HepG2 (cell line): ENCODE measurements at regions not wholly inside any gene's neighbourhood (a gene's known extent, or its start where the extent isn't known, plus 50 kb on each side); places are given as distances from the start of the nearest gene placed in this dataset.

ENCODE experiments used
- ATAC-seq: fragments of 200-7000 bp; cut with Tn5 transposase; 3 replicates; pipeline ENCODE4 v1.9.1; 2020; ENCODE audit warnings: mild to moderate bottlenecking, moderate library complexity
- BruUV-seq: library from RNA; stranded (reverse); fragments of 400-500 nt; replicated peaks from 2 replicates; lab custom pipeline; 2021; lab: Mats Ljungman, UMichigan
- CTCF ChIA-PET: fragments of 300-600 bp; formaldehyde crosslinking; extraction: SDS; loops from one replicate; lab custom pipeline; 2021; ENCODE audit warnings: low total read pairs, inconsistent platforms, low intra/inter-chr PET ratio; lab: Yijun Ruan, JAX
- POLR2A ChIA-PET: fragments of 350-600 bp; sonication (Branson Sonifier 250); formaldehyde crosslinking; loops from one replicate; lab custom pipeline; 2020; ENCODE audit warnings: antibody characterized with exemption, inconsistent platforms; lab: Yijun Ruan, JAX
- DNase-seq: peaks from one replicate; pipeline ENCODE4 v3.0.0-alpha.2; 2015; ENCODE audit warnings: low spot score
- FAIRE-seq: peaks from 3 replicates; lab custom pipeline; 2011; peaks lifted over from hg19 to GRCh38; lab: Jason Lieb, UNC
- H2AFZ ChIP-seq: one replicate; pipeline ENCODE4 v1.6.1; 2011; ENCODE audit warnings: low read length, inconsistent platforms
- H3K27ac ChIP-seq: fragments of 300-600 bp; 3 replicates; pipeline ENCODE4 v1.8.0; 2011; ENCODE audit warnings: mixed run types, mild to moderate bottlenecking, mixed read lengths, low read length, inconsistent platforms; ENCODE audit not compliant: insufficient read depth; ENCODE audit errors: extremely low read length
- H3K27me3 ChIP-seq, 2 experiments: fragments of 200-600 bp in 1 of 2; 2 replicates in 1 of 2; 3 replicates in 1 of 2; pipeline versions ENCODE4 v1.6.0 to v1.8.0; 2011; ENCODE audit warnings: low read length in 2 of 2, mild to moderate bottlenecking in 2 of 2, moderate library complexity in 2 of 2, inconsistent platforms in 1 of 2; ENCODE audit not compliant: insufficient read depth in 2 of 2, control insufficient read depth in 1 of 2
- H3K36me3 ChIP-seq, 2 experiments: fragments of 200-600 bp in 1 of 2; replicated peaks in 1 of 2; 2 replicates in 1 of 2; 3 replicates in 1 of 2; pipeline versions ENCODE4 v1.5.1 to v1.8.0; 2011; ENCODE audit warnings: low read length in 2 of 2, inconsistent platforms in 1 of 2; ENCODE audit not compliant: insufficient read depth in 2 of 2, control insufficient read depth in 1 of 2
- H3K4me1 ChIP-seq: 2 replicates; pipeline ENCODE4 v1.5.1; 2012; ENCODE audit warnings: low read length, inconsistent platforms; ENCODE audit not compliant: insufficient read depth
- H3K4me2 ChIP-seq: 2 replicates; pipeline ENCODE4 v1.6.0; 2011; ENCODE audit warnings: low read depth, low read length, inconsistent platforms
- H3K4me3 ChIP-seq, 3 experiments: fragments of 200-600 bp in 1 of 3; sonication (generic), shearing (Covaris generic) in 1 of 3; replicated peaks in 1 of 3; 2 replicates each; pipeline ENCODE4 v1.5.1; 2011 to 2016; ENCODE audit warnings: low read length in 3 of 3, inconsistent platforms in 2 of 3, low read depth in 2 of 3, mild to moderate bottlenecking in 2 of 3, control low read depth in 1 of 3, mixed read lengths in 1 of 3; ENCODE audit not compliant: insufficient read depth in 1 of 3
- H3K79me2 ChIP-seq: one replicate; pipeline ENCODE4 v1.6.1; 2011; ENCODE audit warnings: low read length, inconsistent platforms; ENCODE audit not compliant: insufficient read depth
- H3K9ac ChIP-seq: 2 replicates; pipeline ENCODE4 v1.6.0; 2011; ENCODE audit warnings: mild to moderate bottlenecking, low read depth, low read length, inconsistent platforms; ENCODE audit not compliant: insufficient read depth
- H3K9me3 ChIP-seq: 2 replicates; pipeline ENCODE4 v1.5.1; 2012; ENCODE audit warnings: mild to moderate bottlenecking, low read length
- H4K20me1 ChIP-seq: 2 replicates; pipeline ENCODE4 v1.6.0; 2011; ENCODE audit warnings: inconsistent platforms, mild to moderate bottlenecking, low read length, moderate library complexity; ENCODE audit not compliant: insufficient read depth
- ARNT ChIP-seq: fragments of 450-650 bp; IDR thresholded peaks from 2 replicates; pipeline ENCODE4 v1.6.1; 2017
- E2F1 ChIP-seq: sonication (generic); formaldehyde crosslinking; IDR thresholded peaks from 2 replicates; pipeline ENCODE4 v1.5.0; 2020; ENCODE audit warnings: missing genetic modification reagents
- IKZF4 ChIP-seq: sonication (generic); formaldehyde crosslinking; IDR thresholded peaks from 2 replicates; pipeline ENCODE4 v1.5.1; 2020; ENCODE audit warnings: borderline replicate concordance, mild to moderate bottlenecking, low read depth, missing genetic modification reagents; ENCODE audit errors: not compliant biosample characterization
- KDM5B ChIP-seq: sonication (generic); formaldehyde crosslinking; IDR thresholded peaks from 2 replicates; pipeline ENCODE4 v1.4.0; 2020; ENCODE audit warnings: missing genetic modification reagents, mild to moderate bottlenecking, borderline replicate concordance
- PHB2 ChIP-seq: fragments of 450-650 bp; IDR thresholded peaks from 2 replicates; pipeline ENCODE4 v1.6.1; 2018; ENCODE audit not compliant: partially characterized antibody
- REL ChIP-seq: sonication (generic); formaldehyde crosslinking; conservative IDR thresholded peaks from 2 replicates; pipeline ENCODE4 v1.8.0; 2022; ENCODE audit warnings: mild to moderate bottlenecking, missing genetic modification reagents, moderate library complexity
- RFX3 ChIP-seq: IDR thresholded peaks from 2 replicates; pipeline ENCODE4 v1.6.1; 2016; ENCODE audit warnings: missing biosample characterization, missing genetic modification reagents
- ZNF180 ChIP-seq: sonication (generic); formaldehyde crosslinking; IDR thresholded peaks from 2 replicates; pipeline ENCODE4 v1.4.0; 2020; ENCODE audit warnings: low read depth, missing genetic modification reagents, borderline replicate concordance
- ZNF256 ChIP-seq: sonication (generic); formaldehyde crosslinking; conservative IDR thresholded peaks from 2 replicates; pipeline ENCODE4 v1.4.0; 2020; ENCODE audit warnings: missing genetic modification reagents
- ZNF550 ChIP-seq: sonication (generic); formaldehyde crosslinking; IDR thresholded peaks from 2 replicates; pipeline ENCODE4 v1.4.0; 2020; ENCODE audit warnings: mild to moderate bottlenecking, missing genetic modification reagents, borderline replicate concordance
- ZNF777 ChIP-seq: sonication (generic); formaldehyde crosslinking; IDR thresholded peaks from 2 replicates; pipeline ENCODE4 v1.4.0; 2020; ENCODE audit warnings: missing genetic modification reagents
- ZNF850 ChIP-seq: sonication (generic); formaldehyde crosslinking; conservative IDR thresholded peaks from 2 replicates; pipeline ENCODE4 v1.9.0; 2021; ENCODE audit warnings: mild to moderate bottlenecking, missing genetic modification reagents
- WGBS: methylation state at CpG from one replicate; pipeline ENCODE4 v1.1.6; 2017; ENCODE audit warnings: low lambda C conversion rate; 5-methylcytosine and 5-hydroxymethylcytosine counted together
- in situ Hi-C: cut with HindIII; loops from 2 replicates; pipeline ENCODE4 v1.10.0; 2017; ENCODE audit warnings: low pct_unique_long_range_greater_than_20kb; ENCODE audit not compliant: extremely low pct_ligation_motif_present
- intact Hi-C: fragments of 100-400 bp; cut with micrococcal nuclease; formaldehyde crosslinking; loops from one replicate; pipeline ENCODE4 v1.10.0; 2022; ENCODE audit not compliant: unreplicated experiment
- TF ChIP-seq, protein P1 (sequence below): IDR thresholded peaks from 2 replicates; pipeline ENCODE4 v1.6.1; 2012; ENCODE audit warnings: low read depth, low read length, improper control_type of control experiment
- TF ChIP-seq, protein P2 (sequence below): sonication (generic); formaldehyde crosslinking; IDR thresholded peaks from 2 replicates; pipeline ENCODE4 v1.4.0; 2020; ENCODE audit warnings: mild to moderate bottlenecking, low read depth, missing genetic modification reagents

DNA sequence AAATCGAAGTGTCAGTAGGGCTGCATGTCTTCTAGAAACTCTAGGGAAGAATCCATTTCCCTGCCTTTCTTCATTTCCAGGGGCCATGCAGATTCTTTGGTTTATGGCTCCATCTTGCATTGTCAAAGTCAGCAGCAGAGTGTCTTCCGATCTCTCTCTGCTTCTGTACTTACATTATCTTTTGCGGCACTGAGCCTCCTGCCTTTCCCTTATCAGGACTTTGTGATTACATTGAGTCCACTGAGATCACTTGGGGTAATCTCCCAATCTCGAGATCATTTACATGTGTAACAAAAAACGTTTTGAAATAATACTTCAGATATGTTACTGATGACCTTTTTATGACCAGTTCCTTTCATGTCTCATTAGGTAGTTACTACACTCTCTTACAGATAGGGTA lies 695.9 kb downstream of the NSUN3 start:
- no peak for TF ChIP-seq E2F1
- no peak for TF ChIP-seq REL (CRISPR knock-in tag)
- no peak for TF ChIP-seq ZNF256 (CRISPR knock-in tag)
- no peak for TF ChIP-seq ZNF180 (CRISPR knock-in tag)
- TF ChIP-seq, protein P1, sequence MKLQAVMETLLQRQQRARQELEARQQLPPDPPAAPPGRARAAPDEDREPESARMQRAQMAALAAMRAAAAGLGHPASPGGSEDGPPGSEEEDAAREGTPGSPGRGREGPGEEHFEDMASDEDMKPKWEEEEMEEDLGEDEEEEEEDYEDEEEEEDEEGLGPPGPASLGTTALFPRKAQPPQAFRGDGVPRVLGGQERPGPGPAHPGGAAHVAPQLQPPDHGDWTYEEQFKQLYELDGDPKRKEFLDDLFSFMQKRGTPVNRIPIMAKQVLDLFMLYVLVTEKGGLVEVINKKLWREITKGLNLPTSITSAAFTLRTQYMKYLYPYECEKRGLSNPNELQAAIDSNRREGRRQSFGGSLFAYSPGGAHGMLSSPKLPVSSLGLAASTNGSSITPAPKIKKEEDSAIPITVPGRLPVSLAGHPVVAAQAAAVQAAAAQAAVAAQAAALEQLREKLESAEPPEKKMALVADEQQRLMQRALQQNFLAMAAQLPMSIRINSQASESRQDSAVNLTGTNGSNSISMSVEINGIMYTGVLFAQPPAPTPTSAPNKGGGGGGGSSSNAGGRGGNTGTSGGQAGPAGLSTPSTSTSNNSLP, result no peak
- TF ChIP-seq ZNF777 (CRISPR knock-in tag), result no peak
- TF ChIP-seq ARNT, result no peak
- TF ChIP-seq ZNF850 (CRISPR knock-in tag), result no peak
- TF ChIP-seq IKZF4 (CRISPR knock-in tag), result no peak
- no peak for TF ChIP-seq ZNF550 (CRISPR knock-in tag)
- TF ChIP-seq RFX3 (CRISPR knock-in tag), result no peak
- TF ChIP-seq KDM5B (CRISPR knock-in tag), result no peak
- TF ChIP-seq PHB2, result no peak
- TF ChIP-seq, protein P2, sequence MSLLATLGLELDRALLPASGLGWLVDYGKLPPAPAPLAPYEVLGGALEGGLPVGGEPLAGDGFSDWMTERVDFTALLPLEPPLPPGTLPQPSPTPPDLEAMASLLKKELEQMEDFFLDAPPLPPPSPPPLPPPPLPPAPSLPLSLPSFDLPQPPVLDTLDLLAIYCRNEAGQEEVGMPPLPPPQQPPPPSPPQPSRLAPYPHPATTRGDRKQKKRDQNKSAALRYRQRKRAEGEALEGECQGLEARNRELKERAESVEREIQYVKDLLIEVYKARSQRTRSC (CRISPR knock-in tag), result no peak
- no peaks in the 10 kb centered on the region for H3K79me2 ChIP-seq
- no peaks in the 10 kb centered on the region for H3K9me3 ChIP-seq
- 31% methylated on average over 5 of the region's 5 CpGs for WGBS
- ATAC-seq (no peak), FAIRE-seq (no peak), DNase-seq (no peak)
- CTCF ChIA-PET, result no interaction called here
- POLR2A ChIA-PET, result no interaction called here
- no TSS peak for BruUV-seq
- H3K4me1 ChIP-seq, result no peaks in the 10 kb centered on the region
- H3K9ac ChIP-seq, result no peak overlapping the region
- no peak overlapping the region for H2AFZ ChIP-seq
- intact Hi-C loops, result no loop called here
- H4K20me1 ChIP-seq, result no peaks in the 10 kb centered on the region
- H3K36me3 ChIP-seq, result no peaks in the 10 kb centered on the region
- no peak overlapping the region for H3K27ac ChIP-seq
- no peak overlapping the region for H3K4me3 ChIP-seq
- in situ Hi-C loops, result no loop called here
- no peaks in the 10 kb centered on the region for H3K27me3 ChIP-seq
- no peak overlapping the region for H3K4me2 ChIP-seq
